SU-DHL-6 (cell line): ENCODE measurements at regions not wholly inside any gene's neighbourhood (a gene's known extent, or its start where the extent isn't known, plus 50 kb on each side); places are given as distances from the start of the nearest gene placed in this dataset.
"Not testable (repeated sequence)": the region's sequence is repeated elsewhere in the genome, so short reads cannot be mapped to it uniquely, and the experiment has no call there.

Experiments used
- H2AFZ ChIP-seq: fragments of 200-600 bp; sonication (generic); 2 replicates; pipeline ENCODE4 v1.6.1; 2014; ENCODE audit warnings: low read depth, mild to moderate bottlenecking, moderate library complexity, mixed read lengths, antibody characterized with exemption, low read length; ENCODE audit not compliant: severe bottlenecking
- H3F3A ChIP-seq: fragments of 200-600 bp; shearing (Covaris generic); 2 replicates; pipeline ENCODE4 v1.6.0; 2016; ENCODE audit warnings: antibody characterized with exemption, mild to moderate bottlenecking; ENCODE audit not compliant: insufficient read depth
- H3K27ac ChIP-seq: fragments of 200-600 bp; sonication (generic); 2 replicates; pipeline ENCODE4 v1.5.1; 2016; ENCODE audit warnings: low read depth, mild to moderate bottlenecking, low read length, moderate library complexity, mixed read lengths
- H3K27me3 ChIP-seq: fragments of 200-600 bp; sonication (generic), shearing (Covaris generic); 2 replicates; pipeline ENCODE4 v1.6.0; 2014; ENCODE audit warnings: mild to moderate bottlenecking, low read length
- H3K36me3 ChIP-seq: fragments of 200-600 bp; sonication (generic); 2 replicates; pipeline ENCODE4 v1.6.1; 2014; ENCODE audit warnings: mild to moderate bottlenecking, low read length, mixed read lengths
- H3K4me2 ChIP-seq: fragments of 300-600, 200-600 bp; shearing (Covaris generic), sonication (generic); 2 replicates; pipeline ENCODE4 v1.6.0; 2014; ENCODE audit warnings: low read length, low read depth, mild to moderate bottlenecking; ENCODE audit not compliant: poor library complexity, severe bottlenecking
- H3K4me3 ChIP-seq: fragments of 200-600 bp; sonication (generic); 2 replicates; pipeline ENCODE4 v1.5.1; 2014; ENCODE audit warnings: antibody characterized with exemption, low read length, mild to moderate bottlenecking, mixed read lengths; ENCODE audit not compliant: insufficient read depth, poor library complexity, severe bottlenecking
- H3K79me2 ChIP-seq: fragments of 200-600 bp; sonication (generic); 2 replicates; pipeline ENCODE4 v1.6.1; 2014; ENCODE audit warnings: mild to moderate bottlenecking, low read length, moderate library complexity; ENCODE audit not compliant: insufficient read depth
- H3K9ac ChIP-seq: fragments of 200-600 bp; sonication (generic); 2 replicates; pipeline ENCODE4 v1.7.0; 2014; ENCODE audit warnings: mild to moderate bottlenecking, low read length
- H3K9me2 ChIP-seq: fragments of 200-600 bp; sonication (generic); replicated peaks from 2 replicates; pipeline ENCODE4 v1.6.1; 2014; ENCODE audit warnings: low read length; ENCODE audit not compliant: insufficient read depth
- H3K9me3 ChIP-seq: fragments of 200-600 bp; sonication (generic); 2 replicates; pipeline ENCODE4 v1.6.1; 2014; ENCODE audit warnings: low read length, mixed read lengths; ENCODE audit not compliant: insufficient read depth
- H4K20me1 ChIP-seq: fragments of 200-600 bp; sonication (generic); 2 replicates; pipeline ENCODE4 v1.6.1; 2014; ENCODE audit warnings: low read depth, mild to moderate bottlenecking, antibody characterized with exemption, low read length, moderate library complexity, mixed read lengths
- CTCF ChIP-seq: fragments of 200-600 bp; sonication (generic); IDR thresholded peaks from one replicate; pipeline ENCODE4 v1.5.1; 2017; ENCODE audit warnings: antibody characterized with exemption, mild to moderate bottlenecking, low read length, moderate library complexity; ENCODE audit not compliant: insufficient read depth, poor library complexity, severe bottlenecking
- EZH2phosphoT487 ChIP-seq: fragments of 200-600 bp; sonication (generic), shearing (Covaris generic); conservative IDR thresholded peaks from 2 replicates; pipeline ENCODE4 v1.6.1; 2018; ENCODE audit warnings: mild to moderate bottlenecking, antibody characterized with exemption, low read length, moderate library complexity, mixed read lengths

DNA sequence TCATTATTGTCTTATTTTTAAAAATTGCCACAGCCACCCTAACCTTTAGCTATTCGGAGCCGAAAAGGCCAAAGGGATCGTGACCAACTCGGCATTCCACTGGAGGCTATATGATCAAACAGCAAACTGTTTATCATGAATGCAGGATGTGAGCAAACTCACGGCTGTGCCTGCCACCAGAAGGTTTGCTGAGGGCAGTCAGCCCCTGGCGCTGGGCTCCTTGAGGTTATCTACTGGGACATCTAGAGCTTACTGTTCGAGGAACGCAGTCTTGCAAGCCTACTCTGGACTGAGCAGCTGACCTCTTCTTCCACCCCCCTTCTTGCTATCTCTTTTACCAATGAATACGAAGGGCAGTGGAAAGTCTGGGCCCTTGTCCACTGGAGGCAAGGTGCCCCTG, 231.5 kb upstream of the TARS1 start:
- Histone ChIP-seq H4K20me1 (no peaks in the 10 kb centered on the region), H3F3A (no peaks in the 10 kb centered on the region), H3K27ac (no peak overlapping the region), H3K9ac (no peak overlapping the region), H3K27me3 (no peaks in the 10 kb centered on the region), H3K9me2 (no peaks in the 10 kb centered on the region), H3K79me2 (no peaks in the 10 kb centered on the region), H3K36me3 (no peaks in the 10 kb centered on the region), H3K4me2 (no peak overlapping the region), H3K4me3 (no peak overlapping the region), H3K9me3 (no peaks in the 10 kb centered on the region), H2AFZ (no peak overlapping the region)
- no peak for TF ChIP-seq CTCF
- no peak for TF ChIP-seq EZH2phosphoT487

- not testable (repeated sequence) for H3K9me3 ChIP-seq, H3K79me2 ChIP-seq, H3K4me2 ChIP-seq, H3K9me2 ChIP-seq, H3K27me3 ChIP-seq, H2AFZ ChIP-seq, H3K36me3 ChIP-seq, H3F3A ChIP-seq, H4K20me1 ChIP-seq, H3K4me3 ChIP-seq, H3K27ac ChIP-seq, H3K9ac ChIP-seq
Observed at GRCh38 chr5:33210221-33210620, 230.5 kb upstream of the TARS1 start.

GRCh38 chr5:33210978-33211377, 229.8 kb upstream of the TARS1 start:
- no peak overlapping the region for H3K9ac ChIP-seq
- no peaks in the 10 kb centered on the region for H3K9me2 ChIP-seq
- H3K27ac ChIP-seq, result no peak overlapping the region
- no peak for TF ChIP-seq EZH2phosphoT487
- no peak for TF ChIP-seq CTCF
- H3K27me3 ChIP-seq, result no peaks in the 10 kb centered on the region
- no peaks in the 10 kb centered on the region for H3K79me2 ChIP-seq
- no peaks in the 10 kb centered on the region for H3K9me3 ChIP-seq
- no peak overlapping the region for H3K4me3 ChIP-seq
- no peak overlapping the region for H3K4me2 ChIP-seq
- no peaks in the 10 kb centered on the region for H3K36me3 ChIP-seq
- H3F3A ChIP-seq, result no peaks in the 10 kb centered on the region
- no peak overlapping the region for H2AFZ ChIP-seq
- no peaks in the 10 kb centered on the region for H4K20me1 ChIP-seq

- no peaks in the 10 kb centered on the region for H3K27me3 ChIP-seq
- H3K4me3 ChIP-seq, result no peak overlapping the region
- H3K9ac ChIP-seq, result no peak overlapping the region
- no peaks in the 10 kb centered on the region for H3K9me3 ChIP-seq
- H3K79me2 ChIP-seq, result no peaks in the 10 kb centered on the region
- no peak for TF ChIP-seq CTCF
- TF ChIP-seq EZH2phosphoT487, result no peak
- H3K27ac ChIP-seq, result no peak overlapping the region
- H2AFZ ChIP-seq, result no peak overlapping the region
- H3K4me2 ChIP-seq, result no peak overlapping the region
- H3F3A ChIP-seq, result no peaks in the 10 kb centered on the region
- H4K20me1 ChIP-seq, result no peaks in the 10 kb centered on the region
- H3K36me3 ChIP-seq, result no peaks in the 10 kb centered on the region
- no peaks in the 10 kb centered on the region for H3K9me2 ChIP-seq
Observed at GRCh38 chr5:33212439-33212838, 228.3 kb upstream of the TARS1 start.
